Stimulated activated CD8-positive, alpha-beta memory T cell treated with anti-CD3 and anti-CD28 coated beads, Interleukin-7, amount 100 ng/mL, for 48 hours (primary cell): ENCODE measurements at regions not wholly inside any gene's neighbourhood (a gene's known extent, or its start where the extent isn't known, plus 50 kb on each side); places are given as distances from the start of the nearest gene placed in this dataset.

Experiments used
- DNase-seq, 2 donors: peaks; one replicate each; pipeline ENCODE4 v3.0.0-alpha.2; 2020; ENCODE audit warnings: low read depth in 1 of 2; ENCODE audit errors: extremely low read depth in 1 of 2

DNA sequence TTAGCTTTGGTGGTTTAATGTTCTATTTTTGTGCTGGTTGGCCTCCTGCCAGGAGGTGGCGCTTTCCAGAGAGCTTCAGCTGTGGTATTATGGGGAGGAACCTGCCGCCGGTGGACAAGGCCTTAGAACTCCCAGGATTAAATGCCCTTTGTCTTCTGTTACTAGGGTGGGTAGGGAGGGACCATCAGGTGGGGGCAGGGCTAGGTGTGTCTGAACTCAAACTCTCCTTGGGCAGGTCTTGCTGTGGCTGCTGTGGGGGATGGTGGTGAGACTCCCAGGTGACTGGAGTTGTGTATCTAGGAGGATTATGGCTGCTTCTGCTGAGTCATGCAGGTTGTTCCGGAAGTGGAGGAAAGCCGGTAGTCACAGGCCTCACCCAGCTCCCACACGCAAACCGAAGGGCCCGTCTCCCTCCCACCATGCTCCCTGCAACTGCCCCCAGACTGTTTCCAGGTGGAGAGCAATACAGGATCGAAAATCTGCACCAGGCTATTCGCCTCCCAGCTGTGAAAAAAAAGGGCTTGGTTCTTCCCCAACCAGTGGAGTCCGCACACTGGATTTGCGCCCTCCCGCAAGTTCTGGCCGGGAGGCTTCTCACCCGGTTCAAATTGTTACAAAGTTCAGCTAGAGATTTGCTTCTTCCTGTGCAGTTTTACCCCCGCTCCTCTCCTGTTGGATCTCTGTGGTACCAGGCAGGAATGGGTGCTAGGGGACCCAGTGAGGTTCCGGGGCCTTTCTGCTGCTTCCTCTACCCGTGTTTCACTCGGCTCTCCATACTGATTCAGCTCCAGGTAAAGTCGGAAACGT is 220.5 kb downstream of the CENPF start:
- no peak for DNase-seq

DNA sequence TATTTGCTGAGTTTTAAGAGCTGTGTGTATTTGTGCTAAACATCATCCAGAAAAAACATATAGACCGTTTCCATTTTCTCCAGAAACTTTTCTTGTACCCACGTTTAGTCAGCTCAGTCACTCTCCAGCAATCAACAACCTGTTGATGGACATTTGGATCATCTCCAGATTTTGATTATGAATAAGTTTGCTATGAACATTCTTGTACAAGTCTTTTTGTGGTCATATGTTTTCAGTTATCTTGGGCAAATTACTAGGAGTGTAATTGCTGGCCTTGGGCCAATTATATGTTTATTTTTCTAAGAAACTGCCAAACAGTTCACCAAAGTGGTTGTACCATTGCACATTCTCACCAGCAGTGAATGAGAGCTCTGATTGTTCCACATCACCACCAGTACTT is 221.8 kb downstream of the CENPF start:
- DNase-seq: no peak

DNA sequence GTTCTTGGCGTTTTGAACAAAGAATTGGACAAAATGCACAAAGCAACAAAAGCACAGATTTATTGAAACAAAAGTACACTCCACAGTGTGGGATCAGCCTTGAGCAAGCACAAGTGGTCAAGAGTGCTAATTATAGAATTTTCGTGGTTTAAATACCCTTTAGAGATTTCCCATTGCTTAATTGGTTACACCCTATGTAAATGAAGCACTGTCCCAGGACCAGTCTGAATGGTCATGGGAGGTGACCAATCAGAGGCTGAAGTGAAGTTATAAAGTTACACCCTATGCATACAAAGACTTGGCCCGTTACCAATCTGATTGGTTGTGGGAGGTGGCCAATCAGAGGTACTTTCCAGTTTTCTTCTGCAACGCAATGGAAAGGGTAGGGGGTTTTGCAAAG is 223.6 kb downstream of the CENPF start:
- no peak for DNase-seq

DNA sequence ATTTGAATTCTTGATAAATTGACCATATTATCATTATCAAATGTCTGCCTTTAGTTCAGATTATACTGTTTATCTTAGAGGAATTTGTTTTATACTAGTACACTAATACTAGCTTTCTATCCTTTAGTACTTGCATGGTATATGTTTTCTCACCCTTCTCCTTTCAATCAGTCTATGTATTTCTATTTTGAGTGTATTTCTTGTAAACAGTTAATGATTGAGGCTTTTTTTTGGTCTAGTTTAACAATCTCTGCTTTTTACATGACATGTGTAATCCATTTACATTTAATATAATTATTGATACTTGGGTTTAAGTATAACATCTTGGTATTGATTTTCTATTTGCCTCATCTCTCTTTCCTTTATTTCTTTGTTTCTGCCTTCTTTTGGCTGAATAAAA is 224.9 kb downstream of the CENPF start:
- DNase-seq: no peak

DNA sequence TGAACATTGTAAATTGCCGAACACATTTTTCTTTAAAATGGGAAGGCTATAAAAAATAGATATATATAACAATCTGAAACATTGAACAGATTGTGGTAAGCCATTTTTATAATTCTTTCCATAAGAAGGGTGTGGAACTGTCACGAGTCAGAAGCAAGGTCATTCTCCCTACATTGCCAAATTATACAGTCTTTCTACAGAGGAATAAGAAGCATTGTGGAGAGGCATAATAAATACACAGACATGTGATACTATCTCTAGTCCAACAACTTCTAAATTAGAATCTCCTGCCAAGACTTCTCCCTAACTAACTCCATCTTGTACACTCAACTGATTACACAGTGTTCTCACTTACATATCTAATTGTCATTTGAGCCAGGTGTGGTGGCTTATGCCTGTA is 227.9 kb downstream of the CENPF start:
- DNase-seq: no peak

DNA sequence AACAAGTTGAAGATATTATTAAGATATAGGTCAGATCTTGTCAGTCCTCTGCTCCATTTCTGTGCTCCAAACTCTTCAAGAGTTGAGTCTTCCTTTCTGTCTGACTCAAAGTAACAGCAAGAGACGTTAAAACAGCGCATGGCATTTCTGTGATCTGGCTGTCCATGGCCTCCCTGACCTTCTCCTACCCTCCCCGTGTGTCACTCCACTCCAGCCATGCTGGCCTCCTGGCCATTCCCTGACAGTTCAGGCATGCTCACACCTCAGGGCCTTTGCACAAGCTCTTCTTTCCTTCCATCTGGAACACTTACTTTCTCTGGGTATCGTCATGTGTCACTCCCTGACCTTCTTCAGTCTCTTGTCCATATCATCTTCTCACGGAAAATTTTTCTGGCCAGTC is 229.0 kb downstream of the CENPF start:
- no peak for DNase-seq

DNA sequence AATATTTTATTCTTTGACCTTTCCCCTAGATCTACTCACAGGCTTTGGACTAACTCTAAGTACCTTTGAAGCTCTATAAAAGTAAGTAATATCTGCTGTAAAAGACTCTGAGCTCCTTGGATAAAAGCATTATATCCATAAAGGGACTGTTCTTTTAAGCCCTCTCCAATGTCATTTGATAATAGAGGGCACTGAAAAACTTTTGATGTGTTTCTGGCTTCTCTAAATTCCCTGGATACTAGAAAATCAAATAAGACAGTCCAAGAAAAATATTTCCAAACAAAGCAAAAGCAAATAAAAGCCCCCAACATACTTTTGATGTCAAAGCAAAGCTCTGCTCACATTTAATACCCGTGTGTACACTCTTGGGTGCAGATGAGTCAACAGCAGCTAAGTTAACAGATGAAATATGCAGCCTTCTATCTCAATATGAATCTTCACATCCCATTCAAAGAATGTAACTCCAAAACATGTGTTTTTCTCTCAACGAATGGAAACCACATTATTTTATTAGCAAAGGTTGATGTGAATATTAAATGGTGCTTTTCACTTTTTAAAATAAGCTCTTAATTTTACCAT is 230.3 kb downstream of the CENPF start:
- DNase-seq: no peak

DNA sequence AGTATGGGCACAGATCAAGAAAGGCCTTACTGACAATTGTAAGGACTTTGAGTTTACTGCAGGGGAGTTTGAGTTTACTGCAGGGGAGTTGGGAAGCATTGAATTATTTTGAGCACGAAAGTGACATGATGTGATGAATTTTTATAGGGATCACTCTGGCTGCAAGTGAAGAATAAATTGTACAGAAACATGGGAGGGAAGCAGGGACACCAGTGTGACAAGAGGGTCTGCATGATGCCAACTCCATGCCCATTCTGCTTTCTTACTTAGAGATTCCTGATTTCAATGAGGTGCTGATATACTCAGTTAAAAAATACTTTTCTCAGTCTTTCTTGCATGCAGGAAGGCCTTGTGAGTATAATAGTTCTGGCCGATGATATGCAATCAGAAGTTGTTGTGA is 234.4 kb downstream of the CENPF start:
- no peak for DNase-seq

DNA sequence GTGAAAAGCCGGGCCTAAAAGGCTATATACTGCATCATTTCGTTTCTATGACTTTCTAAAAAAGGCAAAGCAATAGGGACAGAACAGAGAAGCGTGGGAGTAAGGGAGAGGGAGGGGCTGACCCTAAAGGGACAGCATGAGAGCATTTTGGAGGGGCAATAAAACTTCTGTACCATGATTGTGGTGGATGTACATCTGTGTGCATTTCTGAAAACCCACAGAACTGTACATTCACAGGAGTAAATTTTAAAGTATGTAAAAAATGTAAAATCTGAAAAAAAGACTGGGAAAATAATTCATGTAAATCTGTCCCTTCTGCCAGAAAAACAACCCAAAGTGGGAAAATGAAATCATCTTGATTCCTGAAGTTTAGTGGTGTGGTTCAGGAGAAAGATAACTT is 235.4 kb downstream of the CENPF start:
- DNase-seq: no peak

DNA sequence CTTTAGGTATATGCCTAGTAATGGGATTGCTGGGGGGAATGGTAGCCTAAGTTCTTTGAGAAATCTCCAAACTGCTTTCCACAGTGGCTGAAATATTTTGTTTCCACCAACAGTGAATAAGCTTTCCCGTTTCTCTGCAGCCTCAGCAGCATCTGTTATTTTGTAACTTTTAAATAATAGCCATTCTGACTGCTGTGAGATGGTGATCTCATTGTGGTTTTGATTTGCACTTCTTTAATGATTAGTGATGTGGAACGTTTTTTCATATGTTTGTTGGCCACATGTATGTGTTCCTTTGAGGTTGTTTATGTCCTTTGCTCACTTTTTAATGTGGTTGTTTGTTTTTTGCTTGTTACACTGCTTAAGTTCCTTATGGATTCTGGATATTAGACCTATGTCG is 237.4 kb downstream of the CENPF start:
- DNase-seq: no peak

DNA sequence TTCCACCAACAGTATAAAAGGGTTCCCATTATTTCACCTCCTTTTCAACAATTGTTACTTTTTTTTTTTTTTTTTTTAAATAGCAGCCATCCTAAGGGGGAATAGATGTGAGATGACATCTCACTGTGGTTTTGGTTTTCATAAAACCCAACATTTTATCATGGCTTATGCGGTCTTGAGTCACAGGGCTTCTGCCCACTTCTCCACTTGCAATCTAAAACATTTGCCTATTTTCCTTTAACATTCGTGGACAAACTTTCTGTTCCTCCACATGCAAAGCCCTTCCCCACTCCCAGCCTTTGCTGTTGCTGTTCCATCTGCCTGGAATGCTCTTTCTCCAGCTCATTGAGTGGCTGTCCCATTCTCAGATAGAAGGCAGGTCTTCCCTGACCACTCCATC is 239.7 kb upstream of the KCNK2 start:
- DNase-seq: no peak

DNA sequence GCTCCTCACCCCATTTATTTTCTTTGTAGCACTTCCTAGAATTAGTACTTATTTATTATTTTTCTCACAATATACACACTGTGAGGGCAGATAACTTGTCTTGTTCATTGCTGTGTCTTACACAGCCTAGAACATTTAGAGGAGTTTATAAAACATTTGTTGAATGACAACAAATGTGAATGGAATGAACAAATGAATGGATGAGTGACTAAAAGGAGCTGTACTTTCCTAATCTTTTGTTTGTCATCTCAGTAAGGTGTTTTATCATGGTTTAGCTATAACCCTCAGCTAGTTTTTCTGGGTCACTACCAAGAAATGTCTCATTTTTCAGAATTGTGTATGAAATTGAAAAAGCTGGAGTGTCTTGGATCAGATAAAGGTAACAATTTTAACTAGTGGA is 239.3 kb upstream of the KCNK2 start:
- DNase-seq: no peak

DNA sequence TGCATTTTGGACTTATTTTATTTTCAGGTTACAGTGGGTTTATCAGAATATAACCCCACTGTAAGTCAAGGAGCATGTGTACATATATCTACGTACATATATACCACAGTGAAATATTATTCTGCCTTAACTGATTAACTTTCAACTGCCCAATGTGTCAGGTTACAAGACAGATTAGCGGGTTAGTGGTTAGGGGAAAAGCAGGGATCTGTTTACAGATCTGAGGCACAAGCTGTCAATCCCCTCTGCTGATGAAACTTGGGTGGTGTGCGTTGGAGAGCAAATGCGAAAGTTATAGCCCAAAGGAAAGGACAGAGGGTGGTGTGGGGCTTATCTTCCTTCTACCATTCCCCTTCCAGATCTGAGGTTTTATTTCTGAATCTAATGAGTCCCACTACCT is 238.2 kb upstream of the KCNK2 start:
- DNase-seq: no peak

DNA sequence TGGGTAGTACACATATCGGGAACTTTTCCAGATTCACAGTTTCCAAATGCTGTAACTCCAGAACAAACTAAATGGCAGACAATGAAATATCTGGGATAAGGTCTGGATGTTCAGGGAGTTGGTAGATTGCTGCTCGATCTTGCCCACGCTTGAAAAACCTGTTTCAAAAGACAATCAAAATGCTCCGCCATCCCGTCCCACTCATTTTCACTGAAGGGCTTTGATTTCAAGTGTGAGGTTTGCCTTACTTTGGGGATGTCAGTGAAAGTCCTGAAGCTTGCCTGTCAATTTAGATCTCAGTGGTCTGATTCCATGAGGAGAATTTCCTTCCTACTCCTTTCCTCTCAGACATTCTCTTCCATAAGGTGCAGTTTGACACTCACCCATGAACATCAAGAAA is 236.3 kb upstream of the KCNK2 start:
- no peak for DNase-seq

DNA sequence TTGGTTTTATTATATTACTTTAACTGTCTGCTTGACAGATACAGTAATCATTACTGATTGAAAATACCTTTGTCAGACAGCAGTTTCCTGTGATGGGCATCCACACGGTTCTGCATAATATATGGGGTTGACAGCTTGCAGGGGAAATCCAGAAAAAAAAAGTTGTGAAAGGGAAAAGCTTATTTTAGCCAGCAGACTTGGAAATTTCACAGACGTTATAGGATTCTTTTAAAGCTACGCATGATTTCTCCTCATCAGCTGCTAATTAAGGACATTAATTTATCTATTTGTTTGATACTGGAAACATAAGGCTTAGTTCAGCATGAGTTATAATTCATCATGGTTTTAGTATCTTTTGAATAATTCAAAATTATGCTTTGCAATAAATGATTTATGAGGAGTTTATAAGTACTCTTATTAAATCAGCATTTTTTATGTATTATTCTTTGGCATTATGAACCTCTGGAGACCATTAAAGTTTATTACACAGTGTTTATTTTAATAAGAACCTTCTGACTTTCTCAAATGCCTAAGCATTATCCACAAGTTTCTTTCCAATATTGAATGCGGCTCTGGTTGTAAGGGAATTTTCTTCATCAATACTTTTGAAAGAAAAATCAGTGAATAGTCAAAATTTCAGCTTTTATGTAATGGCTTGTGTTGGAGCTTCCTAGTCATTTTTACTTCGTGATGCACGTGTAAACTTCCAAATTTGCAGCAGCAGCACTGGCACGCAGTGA is 235.3 kb upstream of the KCNK2 start:
- no peak for DNase-seq

DNA sequence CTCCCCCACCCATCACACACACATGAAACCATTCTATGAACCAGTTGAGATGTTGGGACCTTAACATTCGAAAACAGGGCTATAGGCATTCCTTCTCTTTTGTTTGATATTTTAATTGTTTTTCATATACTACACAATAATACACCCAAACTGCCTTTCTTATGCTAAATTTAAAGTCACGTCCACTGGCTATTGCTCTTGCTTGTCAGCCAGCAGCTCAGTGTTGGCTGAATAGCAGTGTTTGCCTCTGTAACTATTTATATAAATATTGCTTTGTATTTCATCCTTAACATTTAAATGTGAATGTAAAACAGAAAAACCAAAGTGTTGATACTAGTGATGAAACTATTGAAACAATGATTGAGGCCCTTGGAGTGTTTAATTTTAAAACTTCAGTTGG is 234.4 kb upstream of the KCNK2 start:
- no peak for DNase-seq

DNA sequence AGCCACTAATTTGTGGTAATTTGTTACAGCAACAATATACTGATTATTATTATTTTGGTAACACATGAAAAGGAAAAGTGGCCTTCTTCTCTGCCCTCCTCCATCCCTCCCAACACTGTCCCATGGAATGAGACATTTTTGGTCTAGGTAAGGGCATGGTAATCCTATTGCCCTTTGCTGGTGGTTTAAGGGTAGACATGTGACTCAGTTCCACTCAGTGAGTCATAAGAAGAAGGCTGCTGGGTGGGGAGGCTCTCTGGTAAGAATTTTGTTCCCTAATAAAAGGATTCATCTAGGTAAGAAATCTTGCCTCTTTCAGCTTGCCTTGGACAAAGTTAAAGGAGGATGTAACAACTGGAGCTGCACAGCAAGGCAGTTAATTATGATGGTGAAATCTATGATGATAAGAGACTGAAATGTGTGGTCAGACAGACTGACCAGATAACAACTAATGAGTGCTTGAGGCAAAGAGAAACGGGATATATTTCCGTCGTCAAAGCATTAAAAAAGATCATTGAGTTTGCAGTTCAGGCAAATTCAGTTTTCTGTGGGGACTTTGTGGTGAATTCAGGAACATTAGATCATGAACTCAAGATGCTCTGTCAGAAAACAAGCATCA is 232.0 kb upstream of the KCNK2 start:
- no peak for DNase-seq

DNA sequence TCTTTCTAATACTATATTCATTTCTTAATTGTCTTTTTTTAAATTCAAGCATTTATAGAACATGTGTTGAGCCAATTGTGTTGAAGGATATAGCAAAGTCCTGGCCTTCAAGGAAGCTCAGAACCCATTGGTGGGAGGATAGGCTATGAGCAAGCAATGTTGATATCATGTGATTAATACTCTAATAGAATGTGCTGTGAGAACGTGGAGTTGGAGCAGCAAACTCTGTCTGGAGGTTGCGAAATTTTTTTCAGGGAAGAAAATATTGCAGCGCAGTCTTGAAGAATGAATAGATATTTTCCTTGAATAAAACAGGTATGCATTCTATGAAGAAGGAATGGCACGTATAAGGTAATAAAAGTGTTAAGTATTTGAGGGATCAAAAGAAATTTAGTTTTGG is 229.2 kb upstream of the KCNK2 start:
- DNase-seq: no peak

DNA sequence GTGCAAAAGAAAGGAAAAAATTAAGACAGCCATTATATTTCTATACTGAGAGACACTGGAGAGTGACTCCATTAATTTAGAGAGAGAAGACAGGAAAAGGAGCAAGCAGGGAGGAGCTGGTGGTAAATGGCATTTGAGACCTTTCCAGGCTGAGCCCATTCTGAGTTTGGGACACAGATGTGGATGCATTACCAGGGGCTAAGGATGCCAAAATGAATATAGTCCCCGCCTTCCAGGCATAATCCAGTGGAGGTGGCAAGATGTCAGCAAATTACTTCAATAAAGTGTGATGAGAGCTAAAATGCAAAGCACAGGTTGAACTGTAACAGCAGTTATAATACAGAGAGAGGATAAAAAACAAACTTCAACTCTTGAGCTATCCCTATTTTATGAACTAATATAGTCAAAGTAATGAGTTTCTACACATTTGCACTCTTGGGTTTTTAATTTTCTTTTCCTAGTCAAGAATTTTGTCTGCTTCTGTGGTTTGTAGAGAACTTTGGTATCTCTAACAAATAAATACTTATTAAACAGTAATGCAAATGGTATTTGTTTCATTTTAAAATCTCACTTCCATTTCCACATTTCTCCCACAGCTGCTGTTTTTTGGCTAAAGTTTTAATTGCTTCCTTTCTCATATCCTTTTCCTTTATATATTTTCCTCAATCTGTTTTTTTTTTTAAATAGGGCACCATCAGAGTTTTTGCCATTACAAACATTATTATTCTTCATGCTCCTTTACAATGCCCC is 228.2 kb upstream of the KCNK2 start:
- no peak for DNase-seq

DNA sequence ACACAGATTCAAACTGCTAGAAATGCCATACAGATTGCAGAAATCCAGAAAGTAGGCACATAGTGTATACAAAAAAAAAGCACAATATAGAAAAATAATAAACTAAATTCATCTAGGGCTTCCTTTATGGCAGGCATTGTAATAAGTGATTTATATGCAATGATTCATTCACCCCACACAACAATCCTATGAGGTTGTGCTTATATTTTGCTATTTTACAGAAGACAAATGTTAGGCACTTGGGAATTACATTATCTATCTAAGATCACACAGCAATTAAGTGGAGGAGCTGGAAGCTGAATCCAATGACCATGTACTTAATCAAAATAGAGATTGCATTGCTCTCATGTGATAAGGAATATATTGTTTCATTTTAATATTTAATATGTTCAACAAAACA is 225.7 kb upstream of the KCNK2 start:
- no peak for DNase-seq

DNA sequence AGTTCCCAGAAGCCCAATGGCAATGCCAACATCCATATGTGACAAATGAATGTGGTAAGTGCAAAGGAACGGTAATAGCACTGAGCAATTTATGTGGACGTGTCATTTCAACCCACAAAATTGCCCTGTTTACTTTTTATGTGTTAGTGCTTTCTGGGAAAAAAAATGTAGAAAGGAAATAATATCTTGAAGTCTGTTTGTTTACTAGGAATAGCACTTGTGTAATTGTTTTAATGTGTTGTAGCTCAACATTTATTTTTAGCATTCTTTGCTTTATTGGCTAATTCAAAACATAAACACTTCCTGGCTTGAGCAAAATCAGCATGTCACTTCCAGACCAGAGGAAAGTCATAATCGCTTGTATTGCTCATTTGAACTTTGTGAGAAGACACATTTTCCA is 224.8 kb upstream of the KCNK2 start:
- no peak for DNase-seq
